ENCODE measurements at regions not wholly inside any gene's neighbourhood (a gene's known extent, or its start where the extent isn't known, plus 50 kb on each side); places are given as distances from the start of the nearest gene placed in this dataset.

DNA sequence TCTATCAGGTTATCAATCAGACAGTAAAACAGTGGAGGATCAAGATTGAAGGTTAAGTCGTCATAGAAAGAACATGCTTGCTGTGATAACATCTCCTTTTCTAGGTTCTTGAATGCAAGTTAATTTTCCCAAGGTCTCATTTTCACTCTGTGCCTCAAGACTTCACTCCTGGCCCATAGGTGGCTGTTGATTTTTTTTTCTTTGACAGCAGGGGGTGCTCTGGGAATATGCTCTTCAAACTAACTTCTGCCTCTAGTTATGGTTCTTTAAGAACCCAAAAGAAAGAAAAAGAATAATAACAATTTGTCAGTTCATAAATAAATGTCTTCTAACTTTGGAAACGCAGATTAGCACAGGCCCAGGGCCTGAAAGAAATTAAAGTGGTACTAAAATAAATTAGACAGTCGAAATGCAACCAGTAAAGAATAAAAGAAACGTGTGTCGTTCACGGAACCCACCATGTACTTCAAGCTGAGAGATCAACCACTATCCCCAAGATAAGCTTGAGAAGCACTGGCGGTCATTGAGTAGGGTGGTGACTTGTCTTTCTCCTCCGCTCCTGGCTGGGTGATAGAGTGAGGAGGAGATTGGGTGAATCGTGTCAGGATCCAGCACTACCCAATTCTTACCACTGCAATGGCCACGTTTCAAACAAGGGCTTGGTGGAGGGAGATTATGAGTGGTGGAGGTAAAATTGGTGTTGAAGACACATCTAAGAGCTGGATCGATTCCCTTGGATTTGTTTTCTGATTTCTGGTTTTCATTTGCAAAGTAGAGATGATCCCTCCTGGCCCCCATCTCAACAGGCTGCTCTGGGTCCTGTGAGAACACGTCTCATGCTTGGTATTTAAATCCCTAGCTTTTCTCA lies 93.4 kb upstream of the IRX4 start:
- no peak overlapping the region for H3K9ac ChIP-seq (ENCODE audit: low read length)
- H3K36me3 ChIP-seq (ENCODE audit: control insufficient read depth, insufficient read depth, low read length), result no peaks in the 10 kb centered on the region
- H3K4me3 ChIP-seq (ENCODE audit: low read length), result no peak overlapping the region
- no peak overlapping the region for H3K27ac ChIP-seq (ENCODE audit: low read depth, low read length)
- no peaks in the 10 kb centered on the region for H3K4me1 ChIP-seq (ENCODE audit: control insufficient read depth, insufficient read depth, low read length)
- no peaks in the 10 kb centered on the region for H3K27me3 ChIP-seq (ENCODE audit: control insufficient read depth, insufficient read depth, low read length)

DNA sequence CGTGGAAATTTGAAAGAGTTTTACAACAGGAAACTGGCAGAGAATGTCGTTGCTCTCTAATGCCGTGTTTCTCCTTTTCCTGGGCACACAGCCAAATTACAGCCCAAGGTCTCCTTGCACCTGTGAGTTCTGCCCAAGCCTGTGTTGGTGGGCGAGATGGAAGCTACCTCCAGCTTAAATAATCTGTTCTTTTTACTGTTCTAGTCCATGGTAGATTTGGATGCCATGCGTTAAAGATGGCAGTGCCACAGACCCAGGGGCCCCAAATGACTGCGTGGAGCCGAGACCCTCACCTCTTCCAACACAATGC lies 92.6 kb upstream of the IRX4 start:
- Histone ChIP-seq H3K4me1 (ENCODE audit: control insufficient read depth, insufficient read depth, low read length) (no peaks in the 10 kb centered on the region), H3K27ac (ENCODE audit: low read depth, low read length) (no peak overlapping the region), H3K36me3 (ENCODE audit: control insufficient read depth, insufficient read depth, low read length) (no peaks in the 10 kb centered on the region), H3K27me3 (ENCODE audit: control insufficient read depth, insufficient read depth, low read length) (no peaks in the 10 kb centered on the region), H3K9ac (ENCODE audit: low read length) (no peak overlapping the region), H3K4me3 (ENCODE audit: low read length) (no peak overlapping the region)

DNA sequence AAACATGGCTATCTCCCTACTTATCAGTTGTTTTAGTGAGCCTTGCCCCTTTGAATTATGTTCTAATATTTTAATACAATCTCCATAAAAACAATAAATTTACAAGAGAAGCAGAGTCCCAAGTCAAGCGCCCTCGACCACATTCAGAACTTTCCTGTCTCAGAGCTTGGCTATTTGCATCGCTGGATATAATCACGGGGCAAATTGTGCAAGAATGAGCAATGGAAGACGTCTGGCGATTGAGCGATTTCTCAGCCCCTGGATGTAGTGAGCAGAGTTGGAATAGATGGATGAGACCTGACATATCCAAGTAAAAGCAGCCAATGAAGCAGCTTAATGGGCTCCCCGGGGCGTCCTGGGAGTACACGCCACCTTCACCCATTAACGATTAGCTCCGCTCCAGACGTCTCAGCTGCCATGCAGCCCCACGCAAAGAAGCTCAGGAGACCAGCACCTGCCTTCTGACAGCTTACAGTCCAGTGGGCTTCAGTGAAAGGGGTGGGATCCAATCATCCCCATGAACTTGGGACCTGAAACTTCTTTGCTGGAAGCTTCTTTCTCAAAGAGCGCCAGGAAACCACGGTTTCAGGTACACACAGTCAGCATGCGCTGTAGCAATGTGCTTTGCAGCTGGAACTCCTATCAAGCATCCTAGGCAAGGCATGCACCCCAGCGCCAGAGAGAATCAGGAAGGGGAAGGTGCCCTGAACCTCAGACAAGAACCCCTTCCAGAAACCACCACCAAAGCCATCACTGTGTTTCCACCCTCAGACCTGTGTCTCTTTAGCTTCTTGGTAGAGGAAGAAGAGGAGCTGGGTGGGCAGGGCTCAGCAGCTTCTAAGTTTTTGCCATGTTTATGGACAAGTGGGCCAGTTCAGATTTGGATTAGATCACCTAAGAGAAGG lies 92.0 kb upstream of the IRX4 start:
- no peak overlapping the region for H3K9ac ChIP-seq (ENCODE audit: low read length)
- no peak overlapping the region for H3K4me3 ChIP-seq (ENCODE audit: low read length)
- H3K27ac ChIP-seq (ENCODE audit: low read depth, low read length), result no peak overlapping the region
- H3K27me3 ChIP-seq (ENCODE audit: control insufficient read depth, insufficient read depth, low read length), result no peaks in the 10 kb centered on the region
- H3K4me1 ChIP-seq (ENCODE audit: control insufficient read depth, insufficient read depth, low read length), result no peaks in the 10 kb centered on the region
- H3K36me3 ChIP-seq (ENCODE audit: control insufficient read depth, insufficient read depth, low read length), result no peaks in the 10 kb centered on the region

DNA sequence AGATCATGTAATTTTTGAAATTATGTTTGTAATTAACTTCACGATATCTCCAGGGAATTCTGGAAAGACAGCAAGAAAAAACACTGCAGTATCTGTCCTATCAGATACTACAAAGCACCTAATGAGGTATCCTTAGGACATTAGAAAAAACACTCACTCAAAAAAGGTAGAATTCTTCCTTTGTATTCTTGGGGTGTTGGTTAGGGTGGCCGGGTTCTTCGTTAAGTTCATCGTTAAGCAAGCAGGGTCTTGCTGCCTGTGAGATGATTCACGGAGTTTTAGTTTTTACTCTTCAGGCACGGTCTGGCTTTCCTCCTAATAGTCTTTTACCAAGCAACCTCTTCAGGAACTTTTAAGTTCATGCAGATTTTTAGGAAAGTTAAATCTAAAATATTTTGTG lies 91.4 kb upstream of the IRX4 start:
- no peaks in the 10 kb centered on the region for H3K4me1 ChIP-seq (ENCODE audit: control insufficient read depth, insufficient read depth, low read length)
- H3K9ac ChIP-seq (ENCODE audit: low read length), result no peak overlapping the region
- H3K27ac ChIP-seq (ENCODE audit: low read depth, low read length), result no peak overlapping the region
- no peak overlapping the region for H3K4me3 ChIP-seq (ENCODE audit: low read length)
- H3K27me3 ChIP-seq (ENCODE audit: control insufficient read depth, insufficient read depth, low read length), result no peaks in the 10 kb centered on the region
- H3K36me3 ChIP-seq (ENCODE audit: control insufficient read depth, insufficient read depth, low read length), result no peaks in the 10 kb centered on the region

DNA sequence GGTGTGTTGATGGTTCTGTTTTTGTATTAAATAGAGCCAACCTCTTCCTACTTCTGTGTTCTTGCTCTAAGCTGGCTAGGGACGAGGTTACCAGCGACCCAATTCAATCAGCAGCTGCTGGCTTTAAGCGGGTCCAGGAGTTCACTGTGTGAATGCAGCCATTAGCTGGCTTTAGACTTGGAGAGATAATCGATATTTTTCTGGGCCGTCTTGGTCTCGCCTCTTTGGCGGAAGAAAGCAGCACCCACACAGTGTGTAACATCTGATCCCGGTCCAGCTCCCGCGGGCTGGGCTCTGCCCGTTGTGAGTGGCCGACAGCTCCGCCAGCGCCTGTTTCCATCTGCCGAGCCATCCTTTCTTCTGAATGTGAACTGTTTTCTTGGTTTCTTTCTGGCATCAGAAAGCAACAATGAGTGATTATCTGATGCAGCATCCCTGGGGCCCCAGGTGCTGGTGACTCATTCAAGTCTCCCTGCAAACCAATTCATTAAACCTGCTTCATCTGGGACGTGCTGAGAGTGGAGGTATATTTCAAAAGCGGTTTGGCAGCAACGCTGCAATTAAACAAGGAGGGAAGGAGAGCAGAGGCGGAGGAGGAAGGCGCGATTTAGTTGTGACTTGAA lies 90.8 kb upstream of the IRX4 start:
- H3K27ac ChIP-seq (ENCODE audit: low read depth, low read length), result no peak overlapping the region
- no peak overlapping the region for H3K9ac ChIP-seq (ENCODE audit: low read length)
- H3K27me3 ChIP-seq (ENCODE audit: control insufficient read depth, insufficient read depth, low read length), result no peaks in the 10 kb centered on the region
- no peak overlapping the region for H3K4me3 ChIP-seq (ENCODE audit: low read length)
- no peaks in the 10 kb centered on the region for H3K4me1 ChIP-seq (ENCODE audit: control insufficient read depth, insufficient read depth, low read length)
- H3K36me3 ChIP-seq (ENCODE audit: control insufficient read depth, insufficient read depth, low read length), result no peaks in the 10 kb centered on the region

DNA sequence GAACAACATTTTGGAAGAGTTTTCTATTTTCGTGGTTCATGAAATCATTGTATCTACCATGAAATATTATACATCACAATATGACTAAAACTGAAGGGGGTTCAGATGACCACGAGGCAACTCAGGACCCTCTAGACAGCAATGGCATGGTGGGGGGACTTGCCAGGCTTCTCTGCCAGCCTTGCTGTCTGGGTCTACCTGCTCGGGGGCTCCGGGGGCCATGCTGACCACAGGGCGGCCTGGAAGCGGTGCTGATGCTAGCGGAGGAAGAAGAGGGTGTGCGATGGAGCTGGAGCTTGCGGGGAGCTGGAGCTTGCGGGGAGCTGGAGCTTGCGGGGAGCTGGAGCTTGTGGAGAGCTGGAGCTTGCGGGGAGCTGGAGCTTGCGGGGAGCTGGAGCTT lies 89.2 kb upstream of the IRX4 start:
- Histone ChIP-seq H3K4me1 (ENCODE audit: control insufficient read depth, insufficient read depth, low read length) (no peaks in the 10 kb centered on the region), H3K27ac (ENCODE audit: low read depth, low read length) (no peak overlapping the region), H3K4me3 (ENCODE audit: low read length) (no peak overlapping the region), H3K36me3 (ENCODE audit: control insufficient read depth, insufficient read depth, low read length) (no peaks in the 10 kb centered on the region), H3K9ac (ENCODE audit: low read length) (no peak overlapping the region), H3K27me3 (ENCODE audit: control insufficient read depth, insufficient read depth, low read length) (no peaks in the 10 kb centered on the region)

DNA sequence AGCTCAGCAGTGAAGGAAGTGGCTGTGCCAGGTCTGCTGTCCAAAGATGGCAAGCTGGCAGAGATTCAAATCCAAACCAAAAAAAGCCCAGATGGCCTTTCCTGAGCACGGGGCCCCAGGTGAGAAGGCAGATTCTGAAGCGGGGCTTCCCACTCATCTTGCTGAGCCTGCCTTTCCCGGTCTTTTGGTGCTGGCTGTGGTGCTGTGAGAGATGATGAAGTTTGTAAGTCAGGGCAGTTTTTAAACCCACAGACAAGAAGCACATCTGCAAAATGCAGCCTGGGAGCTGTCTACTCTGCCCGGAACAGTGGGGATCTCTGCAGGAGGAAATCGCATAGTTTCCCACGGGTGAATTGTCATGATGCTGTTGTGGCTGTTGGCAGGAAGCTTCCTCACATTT lies 85.0 kb upstream of the IRX4 start:
- no peak overlapping the region for H3K27ac ChIP-seq (ENCODE audit: low read depth, low read length)
- no peaks in the 10 kb centered on the region for H3K27me3 ChIP-seq (ENCODE audit: control insufficient read depth, insufficient read depth, low read length)
- no peak overlapping the region for H3K4me3 ChIP-seq (ENCODE audit: low read length)
- H3K36me3 ChIP-seq (ENCODE audit: control insufficient read depth, insufficient read depth, low read length), result no peaks in the 10 kb centered on the region
- no peaks in the 10 kb centered on the region for H3K4me1 ChIP-seq (ENCODE audit: control insufficient read depth, insufficient read depth, low read length)
- no peak overlapping the region for H3K9ac ChIP-seq (ENCODE audit: low read length)

DNA sequence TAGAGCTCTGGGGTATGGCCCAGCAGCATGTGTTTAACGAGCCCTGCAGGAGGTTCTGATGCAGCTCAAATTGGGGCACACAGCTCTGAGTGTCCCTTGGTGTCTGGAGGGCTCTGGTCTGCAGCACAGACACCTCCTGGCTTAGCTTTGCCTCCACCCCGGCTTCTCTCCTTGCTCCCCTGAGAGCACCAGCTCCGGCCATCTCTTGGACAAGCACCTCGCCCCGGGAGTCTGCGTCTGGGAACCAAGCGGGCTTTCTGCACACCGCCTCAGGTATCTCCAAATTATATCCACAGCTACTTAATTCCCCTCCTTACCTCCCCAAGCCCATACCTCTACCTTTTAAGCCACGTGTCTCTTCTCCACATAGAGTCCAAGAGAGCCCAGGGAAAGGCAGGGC lies 83.7 kb upstream of the IRX4 start:
- Histone ChIP-seq H3K27me3 (ENCODE audit: control insufficient read depth, insufficient read depth, low read length) (no peaks in the 10 kb centered on the region), H3K36me3 (ENCODE audit: control insufficient read depth, insufficient read depth, low read length) (no peaks in the 10 kb centered on the region), H3K27ac (ENCODE audit: low read depth, low read length) (no peak overlapping the region), H3K9ac (ENCODE audit: low read length) (no peak overlapping the region), H3K4me1 (ENCODE audit: control insufficient read depth, insufficient read depth, low read length) (no peaks in the 10 kb centered on the region), H3K4me3 (ENCODE audit: low read length) (no peak overlapping the region)

DNA sequence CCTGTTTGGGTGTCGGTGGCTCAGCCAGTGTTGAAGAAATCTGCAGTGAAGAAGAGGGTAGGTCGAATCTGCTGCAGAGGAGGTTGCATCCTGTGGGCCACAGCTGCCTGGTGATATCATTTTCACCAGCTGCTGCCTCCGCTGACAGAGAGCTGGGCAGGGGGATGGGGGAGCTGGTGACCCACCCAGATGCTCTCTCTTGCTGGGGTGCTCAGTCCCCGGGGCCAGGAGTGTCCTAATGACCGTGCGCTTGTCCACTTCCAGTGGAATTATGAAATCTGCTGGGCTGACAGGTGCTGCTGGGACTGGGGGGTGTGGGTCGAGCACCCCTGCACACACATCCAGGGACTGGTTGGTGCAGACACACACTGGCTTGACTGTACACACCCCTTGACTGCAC lies 83.2 kb upstream of the IRX4 start:
- no peaks in the 10 kb centered on the region for H3K27me3 ChIP-seq (ENCODE audit: control insufficient read depth, insufficient read depth, low read length)
- H3K9ac ChIP-seq (ENCODE audit: low read length), result no peak overlapping the region
- H3K4me3 ChIP-seq (ENCODE audit: low read length), result no peak overlapping the region
- H3K36me3 ChIP-seq (ENCODE audit: control insufficient read depth, insufficient read depth, low read length), result no peaks in the 10 kb centered on the region
- no peak overlapping the region for H3K27ac ChIP-seq (ENCODE audit: low read depth, low read length)
- H3K4me1 ChIP-seq (ENCODE audit: control insufficient read depth, insufficient read depth, low read length), result no peaks in the 10 kb centered on the region

DNA sequence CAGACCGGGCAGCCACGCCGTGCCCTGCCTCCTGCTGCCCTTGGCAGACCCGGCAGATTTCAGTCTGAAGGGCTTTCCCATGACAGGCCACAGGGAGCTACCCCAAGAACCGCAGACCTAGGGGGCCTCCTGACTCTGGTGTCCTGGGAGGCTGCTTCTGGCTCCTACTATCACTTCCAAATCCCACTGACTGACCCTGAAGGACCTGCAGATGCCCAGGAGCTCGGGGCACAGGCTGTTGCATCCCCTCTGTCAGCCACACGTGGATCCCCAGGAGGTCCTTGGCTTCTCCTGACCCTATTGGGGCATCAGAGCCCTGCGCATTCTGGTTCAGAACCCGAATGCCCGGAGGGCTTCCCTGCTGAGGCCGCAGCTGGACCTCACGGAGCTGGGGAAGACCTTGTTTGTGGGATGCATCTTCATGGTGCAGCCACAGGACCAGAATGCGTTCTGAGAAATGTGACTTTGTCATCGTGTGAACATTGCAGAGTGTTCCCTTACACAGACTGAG lies 81.3 kb upstream of the IRX4 start:
- Histone ChIP-seq H3K27ac (ENCODE audit: low read depth, low read length) (no peak overlapping the region), H3K36me3 (ENCODE audit: control insufficient read depth, insufficient read depth, low read length) (no peaks in the 10 kb centered on the region), H3K9ac (ENCODE audit: low read length) (no peak overlapping the region), H3K27me3 (ENCODE audit: control insufficient read depth, insufficient read depth, low read length) (no peaks in the 10 kb centered on the region), H3K4me3 (ENCODE audit: low read length) (no peak overlapping the region), H3K4me1 (ENCODE audit: control insufficient read depth, insufficient read depth, low read length) (no peaks in the 10 kb centered on the region)

DNA sequence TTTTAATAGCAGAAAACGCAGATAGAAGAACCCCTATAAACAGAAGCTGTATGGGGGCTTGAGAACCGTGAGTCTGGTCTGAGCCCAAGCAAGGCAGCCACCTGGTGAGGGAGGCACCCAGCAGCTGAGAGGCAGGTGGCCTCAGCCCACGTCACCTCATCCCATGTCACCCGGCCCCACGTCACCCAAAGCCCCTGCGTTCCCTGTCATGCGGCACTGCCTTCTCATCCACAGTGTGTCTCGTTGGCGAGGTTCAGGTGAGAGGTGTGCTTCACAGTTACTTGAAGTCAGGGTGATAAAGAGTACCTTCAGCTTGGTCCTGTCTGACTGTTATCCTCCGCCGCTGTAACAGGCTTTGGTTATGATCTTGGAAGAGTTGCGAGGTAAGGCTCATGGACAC lies 80.6 kb upstream of the IRX4 start:
- H3K9ac ChIP-seq (ENCODE audit: low read length), result no peak overlapping the region

DNA sequence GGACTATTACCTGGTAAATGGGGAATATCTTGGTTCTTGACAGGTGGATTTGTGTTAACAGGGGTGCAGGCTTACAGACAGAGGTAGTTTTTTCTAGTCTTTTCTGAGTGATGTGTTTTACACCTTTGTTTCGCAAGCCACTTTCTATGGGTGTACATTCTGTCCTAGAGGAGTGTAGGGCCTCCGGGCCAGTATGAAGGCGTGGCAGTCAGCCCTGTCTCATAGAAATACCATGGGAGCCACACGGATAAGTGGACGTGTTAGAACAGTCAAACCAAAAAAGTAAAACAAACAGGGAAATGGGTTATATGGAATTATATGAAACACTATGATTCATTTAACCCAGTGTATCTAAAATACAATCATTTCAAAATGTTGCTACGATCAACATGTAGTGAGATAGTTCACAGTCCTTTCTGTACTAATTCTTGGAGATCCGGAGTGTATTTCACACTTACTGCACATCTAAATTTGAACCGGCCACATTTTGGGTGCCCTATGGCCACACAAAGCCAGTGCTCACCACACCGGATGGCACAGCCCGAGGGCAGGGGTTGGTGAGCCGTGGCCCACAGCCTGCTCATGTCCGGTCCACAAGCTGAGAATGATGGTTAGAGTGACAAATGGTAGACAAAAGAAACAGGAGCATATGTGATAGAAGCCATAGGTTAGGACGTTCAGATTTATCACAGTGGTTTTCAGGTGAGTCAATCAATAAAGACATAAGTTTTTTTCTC lies 80.1 kb upstream of the IRX4 start:
- Histone ChIP-seq H3K27me3 (ENCODE audit: control insufficient read depth, insufficient read depth, low read length) (no peaks in the 10 kb centered on the region), H3K27ac (ENCODE audit: low read depth, low read length) (no peak overlapping the region), H3K36me3 (ENCODE audit: control insufficient read depth, insufficient read depth, low read length) (no peaks in the 10 kb centered on the region)

More for the DNA sequence above, 80.6 kb upstream of the IRX4 start:
- Histone ChIP-seq H3K27me3 (ENCODE audit: control insufficient read depth, insufficient read depth, low read length) (no peaks in the 10 kb centered on the region), H3K4me1 (ENCODE audit: control insufficient read depth, insufficient read depth, low read length) (no peaks in the 10 kb centered on the region), H3K4me3 (ENCODE audit: low read length) (no peak overlapping the region), H3K36me3 (ENCODE audit: control insufficient read depth, insufficient read depth, low read length) (no peaks in the 10 kb centered on the region), H3K27ac (ENCODE audit: low read depth, low read length) (no peak overlapping the region)

More for the DNA sequence above, 80.1 kb upstream of the IRX4 start:
- Histone ChIP-seq H3K4me3 (ENCODE audit: low read length) (no peak overlapping the region), H3K9ac (ENCODE audit: low read length) (no peak overlapping the region), H3K4me1 (ENCODE audit: control insufficient read depth, insufficient read depth, low read length) (no peaks in the 10 kb centered on the region)
